NCI-H2107 treated with DMSO at 0.1 percent for 48 hours (cell line): ENCODE measurements at regions not wholly inside any gene's neighbourhood (a gene's known extent, or its start where the extent isn't known, plus 50 kb on each side); places are given as distances from the start of the nearest gene placed in this dataset.

Source experiments
- DNase-seq: peaks from one replicate; lab custom pipeline; 2025; ENCODE audit not compliant: unreplicated experiment; lab: John Stamatoyannopoulos, UW

DNA sequence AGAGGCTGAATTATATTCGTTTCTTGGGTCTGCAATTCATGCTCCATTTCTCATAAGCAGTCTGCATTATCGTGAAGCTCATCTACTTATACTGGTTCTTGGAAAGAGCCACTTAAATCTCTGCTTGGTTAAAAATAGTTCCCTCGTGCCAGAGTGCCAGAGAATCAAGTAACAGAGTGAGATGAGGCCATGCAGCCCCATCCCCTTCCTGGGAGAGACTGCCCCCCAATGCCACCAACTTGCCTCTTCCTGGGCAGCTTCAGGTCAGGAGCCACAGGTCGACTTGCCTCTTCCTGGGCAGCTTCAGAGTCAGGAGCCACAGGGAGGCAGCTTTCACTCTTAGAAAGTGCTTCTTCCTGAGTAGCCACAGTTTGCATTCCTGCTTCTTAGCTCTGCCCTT lies 223.9 kb upstream of the ZBED5 start:
- no peak for DNase-seq

DNA sequence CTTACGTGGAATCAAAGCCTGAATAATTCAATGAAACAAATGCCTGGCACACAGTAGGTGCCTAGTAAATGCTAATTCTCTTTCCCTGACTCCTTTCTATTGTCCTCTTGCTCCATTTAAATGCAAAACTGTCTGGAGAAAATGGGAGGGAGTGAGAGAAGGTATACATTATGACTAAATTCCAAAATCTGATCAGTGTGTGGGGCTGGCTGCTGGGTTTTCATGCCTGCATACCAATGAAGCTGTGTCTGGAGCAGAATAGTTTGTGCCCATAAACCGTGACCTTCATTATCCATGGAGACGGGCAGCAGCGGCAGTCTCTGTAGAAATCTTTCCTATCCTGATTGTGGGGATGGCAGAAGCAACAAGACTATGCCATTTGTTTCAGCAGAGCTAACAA lies 223.4 kb upstream of the ZBED5 start:
- no peak for DNase-seq

DNA sequence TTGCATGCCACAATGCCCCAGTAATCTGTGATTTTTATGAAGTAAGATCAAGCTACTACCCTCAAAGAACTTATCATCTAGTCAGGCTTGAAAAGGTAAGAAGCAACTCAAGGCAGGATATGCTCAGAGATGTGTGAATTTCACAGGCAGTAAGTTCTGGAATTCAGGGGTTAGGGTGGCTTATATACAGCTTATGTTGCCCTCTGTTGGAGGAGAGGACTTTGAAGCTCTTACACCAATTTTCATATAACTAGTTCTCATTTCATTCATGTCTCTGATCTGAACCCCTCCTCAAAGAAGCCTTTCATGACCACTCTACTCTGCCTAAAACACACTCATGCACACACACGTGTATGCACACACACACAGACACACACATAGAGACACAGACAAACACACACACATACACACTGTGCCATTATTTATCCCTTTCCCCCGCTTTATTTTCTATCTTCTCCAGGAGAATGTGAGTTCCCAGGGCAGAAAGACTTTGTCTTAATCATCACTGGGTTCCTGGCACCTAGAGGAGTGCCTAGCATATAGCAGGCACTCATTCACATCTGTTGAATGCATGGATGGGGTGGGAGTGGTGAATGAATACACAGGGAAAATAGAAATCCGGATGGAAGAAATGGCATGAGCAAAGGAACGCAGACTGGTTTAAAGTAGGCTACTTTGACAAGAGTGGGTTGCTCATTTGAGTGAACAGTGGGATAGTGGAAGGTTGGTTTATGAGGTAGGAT lies 220.7 kb upstream of the ZBED5 start:
- DNase-seq, result no peak

DNA sequence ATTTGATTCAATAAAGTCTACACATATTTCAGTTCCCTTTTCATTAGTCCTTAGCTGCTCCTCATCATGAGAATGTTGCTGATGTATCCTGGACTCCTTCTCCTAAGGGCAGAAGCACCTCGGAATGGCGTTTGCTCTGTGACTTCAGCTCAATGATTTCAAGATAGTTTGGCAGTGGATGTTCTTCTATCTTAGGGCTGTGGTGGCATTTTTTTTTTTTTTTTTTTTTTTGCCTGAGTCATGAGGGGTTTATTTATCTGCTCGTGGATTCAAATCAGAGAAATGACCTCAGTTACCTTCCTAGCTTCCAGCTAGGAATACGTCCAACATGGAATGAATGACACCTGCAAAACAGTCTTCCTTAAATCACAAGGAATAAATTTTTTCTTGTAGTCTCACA lies 220.0 kb upstream of the ZBED5 start:
- no peak for DNase-seq

DNA sequence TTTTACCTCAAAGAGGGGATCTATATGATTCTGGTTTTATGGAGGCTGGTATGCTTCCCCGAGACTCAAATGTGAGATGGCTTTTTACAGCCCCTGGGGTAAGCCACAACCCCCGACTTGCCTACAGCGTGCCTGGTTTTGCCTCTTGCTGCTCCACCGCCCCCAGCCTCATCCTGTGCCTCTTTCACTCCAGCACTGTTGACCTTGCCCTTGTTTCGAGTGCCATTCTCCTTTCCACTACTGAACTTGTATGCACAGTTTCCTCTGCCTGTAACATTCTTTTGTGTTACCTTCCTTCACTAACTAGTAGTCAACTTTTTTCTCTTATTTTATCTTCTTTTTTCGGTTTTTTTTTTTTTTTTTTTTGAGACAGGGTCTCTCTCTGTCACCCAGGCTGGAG lies 219.0 kb upstream of the ZBED5 start:
- DNase-seq, result no peak

DNA sequence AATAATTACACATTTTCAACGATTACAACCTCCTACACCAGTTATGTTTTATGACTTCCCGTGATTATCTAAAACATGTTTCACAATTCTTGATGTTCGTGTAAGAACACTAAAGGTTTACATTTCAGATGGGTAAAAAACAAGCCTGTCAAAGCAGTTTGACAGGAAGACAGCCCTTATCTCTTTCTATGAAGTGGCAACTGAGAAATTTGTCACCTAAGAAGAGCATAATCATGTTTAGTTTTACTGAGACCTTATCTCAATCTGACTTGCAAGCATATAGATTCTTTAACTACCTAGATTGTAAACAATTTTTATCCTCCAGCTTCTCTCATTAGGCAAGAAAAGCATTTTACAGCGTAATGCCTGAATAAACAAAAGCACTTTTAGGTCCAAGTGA lies 218.4 kb upstream of the ZBED5 start:
- no peak for DNase-seq

DNA sequence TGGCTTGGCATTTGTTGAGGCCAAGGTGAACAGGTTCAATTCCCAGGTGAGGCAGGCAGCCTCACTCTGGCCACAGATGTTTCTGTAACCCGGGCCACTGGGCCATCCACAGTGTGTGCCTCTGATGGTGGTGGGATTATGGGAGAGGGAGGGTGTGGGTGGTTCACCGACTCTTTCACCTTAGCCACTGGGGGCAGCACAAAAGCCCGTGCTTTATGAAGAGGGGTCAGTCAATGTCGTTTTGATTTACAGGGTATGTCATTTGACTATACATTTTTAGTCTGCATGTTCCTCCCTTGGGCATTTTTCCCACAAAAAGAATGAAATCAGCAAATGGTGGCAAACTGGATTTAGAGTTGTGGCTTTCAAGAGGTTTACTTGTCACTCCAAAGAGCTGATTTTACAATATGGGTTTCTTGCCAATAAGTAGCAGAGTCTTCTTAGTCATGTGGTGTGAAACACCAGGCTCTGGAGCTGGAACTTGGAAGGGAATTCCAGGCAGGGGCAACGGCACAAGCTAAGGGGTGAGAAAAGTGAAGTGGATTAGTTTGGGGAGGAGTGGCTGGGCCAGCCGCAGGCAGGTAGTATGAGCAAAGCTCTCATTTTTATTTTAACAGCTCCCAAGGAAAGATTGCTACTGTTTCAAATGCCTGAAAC lies 217.8 kb upstream of the ZBED5 start:
- no peak for DNase-seq

DNA sequence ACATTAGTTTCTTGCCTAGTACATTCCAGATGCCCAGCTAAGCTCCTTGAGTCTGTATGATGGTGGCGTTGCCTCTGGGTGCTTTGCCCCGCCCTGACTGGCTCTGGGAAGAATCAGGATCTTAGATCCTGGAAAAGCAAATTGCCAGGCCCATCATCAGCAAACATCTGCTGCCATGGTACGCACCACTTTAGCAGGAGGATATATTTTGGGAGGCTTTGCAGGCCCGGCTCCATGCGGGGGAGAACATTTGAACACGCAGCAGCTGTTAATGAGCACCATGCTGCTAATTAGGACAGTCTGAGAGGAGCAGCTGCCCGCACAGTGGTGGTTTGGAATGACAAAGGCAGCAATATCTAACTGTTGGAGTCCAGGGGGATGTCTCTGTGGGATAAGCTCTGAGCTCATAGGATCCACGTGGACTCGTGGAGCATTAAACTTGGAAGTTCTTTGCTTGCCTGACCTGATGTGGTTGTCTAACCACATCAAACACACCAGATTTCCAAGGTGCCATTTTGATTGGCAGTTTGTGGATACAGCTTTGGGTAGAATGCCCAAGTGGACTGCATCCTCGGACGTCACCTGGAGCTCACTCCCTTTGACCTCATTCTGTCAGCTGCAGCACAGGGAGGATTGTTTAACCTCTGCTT lies 217.0 kb upstream of the ZBED5 start:
- no peak for DNase-seq

DNA sequence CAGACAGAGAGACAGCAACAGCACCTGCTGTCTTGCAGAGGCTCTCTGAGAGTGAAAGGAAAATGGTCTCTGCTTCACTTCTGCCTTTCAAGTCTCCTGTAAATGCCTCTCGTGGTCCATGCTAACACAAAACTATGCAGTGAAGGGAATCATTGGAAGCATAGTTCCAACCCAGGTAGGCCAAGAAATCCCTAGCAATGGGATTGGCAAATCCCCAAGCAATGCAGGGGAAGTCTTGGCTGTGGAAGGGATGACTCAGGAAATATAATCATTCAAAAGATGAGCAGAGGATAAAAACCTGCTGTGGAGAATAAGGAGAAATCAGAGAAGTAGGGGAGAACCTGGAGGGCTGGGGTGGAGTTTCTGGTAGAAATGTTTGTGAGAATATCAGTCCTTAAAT lies 216.1 kb upstream of the ZBED5 start:
- no peak for DNase-seq

DNA sequence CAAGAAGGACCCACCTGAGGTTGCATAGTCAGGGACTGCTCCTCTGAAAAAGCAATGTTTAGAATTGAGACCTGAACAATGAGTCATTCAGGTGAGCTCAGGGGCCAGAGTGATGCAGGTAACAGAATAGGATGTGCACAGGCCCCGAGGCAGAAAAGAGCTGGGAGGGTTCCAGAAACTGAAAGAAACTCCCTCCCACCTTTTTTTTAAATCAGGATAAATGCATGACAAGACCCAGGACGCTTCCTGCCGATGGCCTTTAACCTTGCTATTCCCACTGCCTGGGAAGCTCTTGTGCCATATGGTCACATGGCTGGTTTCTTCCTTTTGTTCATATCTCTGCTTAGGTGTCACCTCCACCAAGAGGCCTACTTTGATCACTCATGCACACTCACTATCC lies 214.2 kb upstream of the ZBED5 start:
- DNase-seq, result no peak

DNA sequence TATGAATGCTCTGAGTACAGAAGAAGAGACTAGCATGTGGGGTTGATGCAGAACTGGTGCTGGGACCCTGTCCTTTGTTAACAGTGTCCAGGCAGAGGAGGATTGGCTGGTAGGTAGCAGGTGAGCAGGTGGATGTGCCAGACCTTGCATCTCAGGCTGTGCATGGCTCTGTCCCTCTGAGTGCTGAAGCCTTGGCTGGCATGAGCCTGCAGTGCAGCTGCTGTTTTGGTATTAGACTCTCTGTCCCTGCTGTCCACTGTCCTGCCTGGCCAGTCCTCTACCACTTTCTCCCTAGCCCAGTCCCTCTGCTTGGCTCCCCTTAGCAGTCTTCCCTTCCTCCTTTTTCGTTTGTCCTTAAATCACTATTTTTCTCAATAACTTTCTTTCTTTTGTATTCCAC lies 213.6 kb upstream of the ZBED5 start:
- DNase-seq, result no peak

DNA sequence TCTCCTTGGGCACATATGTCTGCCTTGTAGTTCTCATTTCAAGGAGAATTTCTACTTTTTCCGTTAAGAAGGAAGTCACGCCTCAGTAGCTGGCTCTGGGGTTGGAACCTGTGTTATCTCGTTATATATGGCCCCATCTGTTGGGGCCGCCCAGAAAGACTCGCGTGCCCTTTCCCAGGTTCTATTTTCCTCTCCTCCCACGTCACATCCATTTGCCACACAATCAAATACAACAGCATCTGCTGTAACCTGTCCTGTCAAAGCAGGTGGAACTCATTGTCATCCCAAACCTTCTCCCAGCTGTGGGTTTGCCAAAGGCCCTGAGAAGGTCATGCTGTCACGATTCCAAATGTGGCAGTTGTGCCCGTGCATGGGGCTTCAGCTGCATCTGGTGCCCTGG lies 213.1 kb upstream of the ZBED5 start:
- DNase-seq, result no peak

DNA sequence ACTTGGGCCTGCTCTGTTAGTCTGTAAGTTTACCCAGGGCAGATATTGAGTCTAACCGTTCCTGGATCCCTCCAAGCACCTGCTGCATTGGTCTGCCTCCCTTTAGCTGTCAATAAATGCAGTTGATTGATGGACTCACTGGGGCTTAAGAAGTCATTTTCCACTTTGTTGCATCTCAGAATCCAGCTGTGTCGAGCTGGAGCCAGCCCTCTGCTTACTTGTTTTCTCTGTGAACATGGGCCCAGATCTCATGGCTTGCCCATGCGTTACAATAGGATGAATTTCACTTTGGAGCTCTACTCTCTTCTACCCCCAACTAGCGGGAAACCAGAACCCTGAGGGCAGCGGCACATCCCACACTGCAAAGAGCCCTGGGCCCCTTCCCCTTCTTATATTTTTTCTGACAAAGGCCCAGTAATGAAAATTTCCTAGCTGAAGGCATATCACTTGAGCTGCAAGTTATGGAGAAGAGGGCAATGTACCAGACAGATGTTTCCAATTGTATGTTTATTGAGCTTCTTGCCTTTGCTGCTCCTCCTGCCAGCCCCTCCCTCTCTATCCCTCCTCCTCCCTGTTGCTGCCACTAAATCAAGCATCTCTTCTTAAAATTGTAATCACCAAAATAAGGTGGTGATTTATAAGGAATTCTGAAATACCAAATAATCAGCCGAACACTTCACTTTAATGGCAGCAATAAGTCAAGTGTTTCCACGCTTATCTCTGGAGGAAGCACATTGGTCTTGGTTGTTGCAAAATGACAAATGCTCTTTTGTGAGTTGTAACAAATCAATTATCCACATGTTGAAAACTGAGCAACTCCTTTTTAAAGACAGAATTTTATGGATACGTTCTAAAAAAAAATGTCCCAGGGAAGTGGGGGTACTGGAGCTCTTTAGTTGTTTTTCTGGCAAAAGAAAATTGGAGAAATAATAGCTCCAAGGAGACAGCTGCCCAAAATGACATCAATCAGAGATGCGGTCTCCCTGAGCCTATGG lies 212.3 kb upstream of the ZBED5 start:
- DNase-seq, result no peak

DNA sequence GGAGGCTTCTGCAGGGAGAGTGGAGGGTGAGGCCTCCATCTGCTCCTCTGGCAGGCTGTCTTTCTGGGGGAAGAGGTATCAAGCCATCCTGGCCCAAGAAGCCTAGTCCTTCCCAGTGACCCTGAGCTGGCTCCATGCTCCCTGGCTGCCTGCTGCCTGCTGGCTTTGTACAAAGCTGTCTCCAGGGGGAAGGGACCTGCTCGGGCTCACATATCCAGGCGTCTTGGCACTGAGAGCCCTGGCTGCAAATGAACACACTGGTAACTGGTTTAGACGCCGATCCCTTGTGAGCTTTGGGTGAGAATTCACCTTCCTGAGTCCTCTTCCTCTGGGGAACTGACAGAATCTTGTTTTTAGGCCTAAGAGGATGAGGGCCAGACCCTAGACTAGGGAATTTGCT lies 210.3 kb upstream of the ZBED5 start:
- DNase-seq, result no peak

DNA sequence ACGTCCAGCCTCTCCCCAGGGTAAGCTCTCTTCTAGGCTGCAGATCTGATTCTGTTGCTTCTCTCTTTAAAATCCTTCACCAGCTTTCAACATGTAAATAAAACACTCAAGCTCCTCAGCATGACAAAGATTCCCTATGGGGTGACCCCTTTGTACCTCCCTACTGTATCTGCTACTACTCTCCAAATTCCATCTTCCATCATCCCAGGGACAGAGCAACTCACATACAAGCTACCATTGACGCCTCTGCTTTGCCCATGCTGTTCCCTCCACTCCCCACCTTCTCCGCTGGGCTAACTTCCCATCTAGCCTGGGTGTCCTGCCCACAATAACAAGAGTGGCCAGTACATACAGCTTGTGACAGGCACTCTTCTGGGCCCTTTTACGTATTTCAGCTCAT lies 207.5 kb upstream of the ZBED5 start:
- DNase-seq, result no peak

DNA sequence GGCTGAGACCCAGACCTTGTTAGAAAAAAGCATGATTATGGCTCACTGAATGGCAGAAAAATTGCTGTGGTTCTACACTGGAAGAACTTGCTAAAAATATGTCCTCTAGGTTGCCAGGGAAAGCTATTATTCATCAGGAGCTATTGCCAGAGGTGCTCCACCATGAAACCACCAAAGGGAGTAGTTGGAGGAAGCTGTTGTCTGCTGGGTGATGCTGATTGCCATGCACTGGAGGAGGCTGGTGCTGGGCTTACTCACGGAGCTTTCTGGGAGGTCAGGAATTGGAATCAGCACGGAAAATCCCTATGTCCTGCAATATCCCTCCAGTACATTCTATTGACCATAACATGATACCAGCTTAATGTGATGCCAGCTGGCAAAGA lies 199.6 kb upstream of the ZBED5 start:
- DNase-seq, result no peak

DNA sequence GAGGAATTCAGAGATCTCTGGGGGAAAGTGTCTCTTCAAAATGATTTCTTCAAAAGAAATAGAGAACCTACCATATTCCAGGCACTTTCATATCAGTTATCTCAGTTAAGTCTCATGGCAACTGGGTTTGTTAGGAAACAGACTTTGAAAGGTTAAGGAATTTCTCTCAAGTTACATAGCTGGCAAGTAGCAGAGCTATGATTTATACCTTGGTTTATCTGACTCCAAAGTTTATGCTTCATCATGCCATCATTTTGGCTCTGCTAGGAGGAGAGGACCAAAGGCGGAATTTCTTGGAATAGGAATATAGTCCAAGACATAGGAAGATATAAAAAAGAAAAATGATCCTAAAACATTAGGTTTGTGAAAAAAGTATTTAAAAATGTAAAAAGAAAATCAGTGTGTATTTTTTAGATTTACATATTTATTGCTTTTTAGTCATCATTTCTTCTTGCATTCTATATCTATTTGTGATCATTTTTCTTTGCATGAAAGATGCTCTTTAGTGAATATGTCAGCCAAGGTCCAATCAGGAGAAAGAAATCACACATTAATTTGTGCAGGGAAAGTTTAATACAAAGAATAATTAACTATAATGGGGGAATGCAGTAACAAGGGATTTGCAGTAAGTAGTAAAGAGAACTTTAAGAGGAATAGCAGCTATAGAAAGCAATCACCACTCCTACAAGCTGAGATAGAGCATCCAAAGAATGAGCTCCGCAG lies 199.1 kb upstream of the ZBED5 start:
- no peak for DNase-seq

DNA sequence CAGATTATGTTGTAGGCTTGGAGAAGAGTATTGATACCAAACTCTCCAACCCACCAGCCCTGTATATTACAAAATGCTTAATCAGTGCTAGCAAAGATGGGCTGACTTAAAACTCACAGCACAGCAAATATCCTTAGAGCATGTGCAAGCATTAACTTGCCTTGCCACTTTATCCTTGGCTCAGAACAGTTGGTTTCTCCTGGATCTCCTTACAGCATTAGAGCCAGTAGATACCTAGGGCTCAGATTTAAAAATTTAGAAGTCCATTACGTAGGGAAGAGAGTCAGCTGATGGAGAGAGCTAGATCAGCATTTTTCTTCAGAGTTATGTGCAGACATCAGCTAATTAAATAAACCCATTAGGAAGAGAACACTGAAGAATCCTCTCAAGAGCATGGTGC lies 198.5 kb upstream of the ZBED5 start:
- no peak for DNase-seq

DNA sequence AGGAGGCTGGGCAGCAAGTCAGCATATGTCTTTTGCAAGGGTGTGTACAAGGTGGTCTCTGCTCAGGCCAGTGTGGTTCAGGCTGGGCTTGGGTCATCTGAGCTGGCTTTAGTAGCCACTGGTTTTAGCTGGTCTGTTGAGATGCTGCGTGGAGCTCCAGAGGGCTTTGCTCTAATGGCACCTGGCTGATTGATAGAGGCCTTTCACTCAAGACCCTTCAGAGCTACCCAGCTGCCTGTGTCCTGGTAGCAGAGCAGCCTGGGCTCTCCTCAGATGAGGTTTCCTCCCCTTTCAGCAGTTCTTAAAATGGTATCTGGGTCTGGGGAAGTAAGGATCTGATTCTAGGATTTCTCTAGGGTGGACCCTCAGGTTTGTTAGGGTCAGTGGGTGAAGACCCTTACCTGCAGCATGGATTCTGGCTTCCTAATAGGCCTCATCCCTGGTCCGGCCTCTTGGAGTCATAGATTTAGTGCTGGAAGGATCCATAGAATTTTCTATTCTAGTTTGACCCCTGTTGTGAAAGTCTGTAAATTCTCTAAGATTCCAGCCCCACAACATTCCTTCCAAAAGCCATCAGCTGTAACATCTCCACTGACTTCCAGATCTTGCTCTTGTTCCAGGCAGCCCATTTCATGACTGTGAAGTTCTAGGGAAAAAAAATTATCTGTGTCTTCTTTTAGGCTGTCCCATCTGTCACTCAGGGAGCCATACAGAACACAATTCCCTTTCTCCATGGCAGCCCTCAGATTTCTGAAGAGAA lies 190.2 kb upstream of the ZBED5 start:
- no peak for DNase-seq

DNA sequence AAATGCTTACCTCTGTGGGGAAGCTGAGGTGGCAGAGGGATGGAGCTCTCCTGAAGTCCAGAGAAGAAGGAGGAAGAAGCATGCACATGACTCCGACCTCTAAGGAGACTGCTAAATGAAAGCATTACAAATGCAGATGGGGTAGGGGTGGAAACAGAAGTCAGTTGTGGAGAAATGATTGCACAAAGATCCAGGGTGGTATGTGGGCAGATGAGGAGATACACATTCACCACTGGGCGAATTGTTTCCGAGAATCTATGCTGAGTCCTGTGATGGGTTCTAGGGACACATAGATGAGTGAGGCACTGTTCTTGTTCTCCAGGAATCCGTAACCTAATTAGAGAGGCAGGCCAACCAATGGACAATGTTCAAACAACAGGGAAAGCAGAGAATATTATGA lies 188.9 kb upstream of the ZBED5 start:
- no peak for DNase-seq
